Activated T-cell treated with anti-CD3 and anti-CD28 coated beads, Interleukin-2, amount 50 U/mL, for 4 hours (primary cell): ENCODE measurements at regions not wholly inside any gene's neighbourhood (a gene's known extent, or its start where the extent isn't known, plus 50 kb on each side); places are given as distances from the start of the nearest gene placed in this dataset.

ENCODE experiments used
- ATAC-seq, 2 donors: fragments of 200-7000 bp; cut with Tn5 transposase; one replicate each; pipeline ENCODE4 v1.10.0; 2021
- DNase-seq: peaks from one replicate; pipeline ENCODE4 v3.0.0-alpha.2; 2020
- H3K27me3 Mint-ChIP-seq: one replicate; pipeline ENCODE4 v1.8.0; 2021; ENCODE audit warnings: low read depth, mixed read lengths
- H3K36me3 Mint-ChIP-seq: one replicate; pipeline ENCODE4 v1.8.0; 2022; ENCODE audit warnings: mixed read lengths; ENCODE audit not compliant: insufficient read depth
- H3K4me1 Mint-ChIP-seq: one replicate; pipeline ENCODE4 v1.8.0; 2021; ENCODE audit warnings: low read depth, mixed read lengths
- H3K4me3 Mint-ChIP-seq: one replicate; pipeline ENCODE4 v1.8.0; 2021; ENCODE audit warnings: mild to moderate bottlenecking, moderate library complexity, mixed read lengths
- H3K9me3 Mint-ChIP-seq: one replicate; pipeline ENCODE4 v1.8.0; 2021; ENCODE audit warnings: mixed read lengths

GRCh38 chr17:51555153-51555552 lies 294.8 kb downstream of the UTP18 start:
- Mint-ChIP-seq H3K27me3 (peaks cover 6% of the 10 kb centered on the region), H3K4me1 (no peaks in the 10 kb centered on the region), H3K4me3 (no peak overlapping the region), H3K36me3 (no peaks in the 10 kb centered on the region), H3K9me3 (no peaks in the 10 kb centered on the region)
- ATAC-seq (no peak), DNase-seq (no peak)

GRCh38 chr17:51559778-51560177 lies 299.4 kb downstream of the UTP18 start:
- Mint-ChIP-seq H3K4me3 (no peak overlapping the region), H3K4me1 (no peaks in the 10 kb centered on the region), H3K27me3 (peaks cover 13% of the 10 kb centered on the region), H3K9me3 (no peaks in the 10 kb centered on the region), H3K36me3 (no peaks in the 10 kb centered on the region)
- DNase-seq (no peak), ATAC-seq (no peak)

- no peaks in the 10 kb centered on the region for H3K9me3 Mint-ChIP-seq
- no peak overlapping the region for H3K4me3 Mint-ChIP-seq
- H3K4me1 Mint-ChIP-seq: no peaks in the 10 kb centered on the region
- DNase-seq (no peak), ATAC-seq (no peak)
- no peaks in the 10 kb centered on the region for H3K36me3 Mint-ChIP-seq
- peaks cover 13% of the 10 kb centered on the region for H3K27me3 Mint-ChIP-seq
These were observed 300.1 kb downstream of the UTP18 start for GRCh38 chr17:51560398-51560797.

GRCh38 chr17:51563961-51564360 lies 303.6 kb downstream of the UTP18 start:
- H3K4me3 Mint-ChIP-seq: no peak overlapping the region
- H3K4me1 Mint-ChIP-seq: no peaks in the 10 kb centered on the region
- no peaks in the 10 kb centered on the region for H3K9me3 Mint-ChIP-seq
- H3K36me3 Mint-ChIP-seq: no peaks in the 10 kb centered on the region
- ATAC-seq: no peak
- no peak for DNase-seq
- peaks cover 19% of the 10 kb centered on the region for H3K27me3 Mint-ChIP-seq

- no peak for DNase-seq
- H3K9me3 Mint-ChIP-seq: peaks cover under 1% of the 10 kb centered on the region
- H3K4me1 Mint-ChIP-seq: no peaks in the 10 kb centered on the region
- peaks cover 30% of the 10 kb centered on the region for H3K27me3 Mint-ChIP-seq
- H3K4me3 Mint-ChIP-seq: no peak overlapping the region
- no peaks in the 10 kb centered on the region for H3K36me3 Mint-ChIP-seq
- no peak for ATAC-seq
These were observed 311.8 kb downstream of the UTP18 start for GRCh38 chr17:51572115-51572514.
